ENCODE measurements at regions not wholly inside any gene's neighbourhood (a gene's known extent, or its start where the extent isn't known, plus 50 kb on each side); places are given as distances from the start of the nearest gene placed in this dataset.
"Not testable (repeated sequence)": the region's sequence is repeated elsewhere in the genome, so short reads cannot be mapped to it uniquely, and the experiment has no call there.

- H3K36me3 ChIP-seq (ENCODE audit: control insufficient read depth in 3 of 3, insufficient read depth in 2 of 3, low read depth in 1 of 3, low read length in 3 of 3), result peaks cover 0 to 2% (median 0%) of the 10 kb centered on the region in 3 donors
Observed at GRCh38 chr5:98218838-98219237, 554.6 kb upstream of the RGMB start.

GRCh38 chr5:98227489-98227888, 546.0 kb upstream of the RGMB start:
- no peaks in the 10 kb centered on the region for H3K36me3 ChIP-seq (ENCODE audit: control insufficient read depth in 3 of 3, insufficient read depth in 2 of 3, low read depth in 1 of 3, low read length in 3 of 3)
- H3K4me3 ChIP-seq (ENCODE audit: low read depth in 1 of 3, low read length in 3 of 3), result no peak overlapping the region
- no peak overlapping the region for H3K27ac ChIP-seq (ENCODE audit: low read depth in 1 of 3, low read length in 2 of 3)
- H3K4me1 ChIP-seq (ENCODE audit: control insufficient read depth in 3 of 3, insufficient read depth in 2 of 3, low read depth in 1 of 3, low read length in 2 of 3), result no peaks in the 10 kb centered on the region
- DNase-seq (no peak), FAIRE-seq (no peak)
- no peaks in the 10 kb centered on the region for H3K27me3 ChIP-seq (ENCODE audit: control insufficient read depth in 3 of 3, insufficient read depth in 3 of 3, low read length in 3 of 3)
- peaks cover 0 to 13% of the 10 kb centered on the region in 2 donors for H3K9me3 ChIP-seq (ENCODE audit: control insufficient read depth in 2 of 2, insufficient read depth in 1 of 2, low read depth in 1 of 2, low read length in 1 of 2)

More at GRCh38 chr5:98218838-98219237, 554.6 kb upstream of the RGMB start:
- no peaks in the 10 kb centered on the region for H3K4me1 ChIP-seq (ENCODE audit: control insufficient read depth in 3 of 3, insufficient read depth in 2 of 3, low read depth in 1 of 3, low read length in 2 of 3)
- H3K27me3 ChIP-seq (ENCODE audit: control insufficient read depth in 3 of 3, insufficient read depth in 3 of 3, low read length in 3 of 3), result no peaks in the 10 kb centered on the region
- 71 to 80% (median 72%) methylated on average over 2 of the region's 2 CpGs for WGBS, 3 donors
- no peak overlapping the region for H3K27ac ChIP-seq (ENCODE audit: low read depth in 1 of 3, low read length in 2 of 3)
- no peak overlapping the region for H3K4me3 ChIP-seq (ENCODE audit: low read depth in 1 of 3, low read length in 3 of 3)
- peaks cover 0 to 3% of the 10 kb centered on the region in 2 donors for H3K9me3 ChIP-seq (ENCODE audit: control insufficient read depth in 2 of 2, insufficient read depth in 1 of 2, low read depth in 1 of 2, low read length in 1 of 2)
- no peak for DNase-seq
- FAIRE-seq, result no peak

GRCh38 chr5:98231089-98231488, 542.4 kb upstream of the RGMB start:
- FAIRE-seq, result no peak

GRCh38 chr5:98237794-98238193, 535.7 kb upstream of the RGMB start:
- H3K9me3 ChIP-seq (ENCODE audit: control insufficient read depth in 2 of 2, insufficient read depth in 1 of 2, low read depth in 1 of 2, low read length in 1 of 2); H3K27me3 ChIP-seq (ENCODE audit: control insufficient read depth in 3 of 3, insufficient read depth in 3 of 3, low read length in 3 of 3); H3K36me3 ChIP-seq (ENCODE audit: control insufficient read depth in 3 of 3, insufficient read depth in 2 of 3, low read depth in 1 of 3, low read length in 3 of 3); FAIRE-seq; H3K4me3 ChIP-seq (ENCODE audit: low read depth in 1 of 3, low read length in 3 of 3); H3K4me1 ChIP-seq (ENCODE audit: control insufficient read depth in 3 of 3, insufficient read depth in 2 of 3, low read depth in 1 of 3, low read length in 2 of 3); H3K27ac ChIP-seq (ENCODE audit: low read depth in 1 of 3, low read length in 2 of 3); DNase-seq: not testable (repeated sequence)
- 90 to 95% (median 92%) methylated on average over 5 of the region's 5 CpGs for WGBS, 3 donors

More at GRCh38 chr5:98231089-98231488, 542.4 kb upstream of the RGMB start:
- Histone ChIP-seq H3K9me3 (ENCODE audit: control insufficient read depth in 2 of 2, insufficient read depth in 1 of 2, low read depth in 1 of 2, low read length in 1 of 2) (peaks cover 0 to 16% of the 10 kb centered on the region in 2 donors), H3K4me3 (ENCODE audit: low read depth in 1 of 3, low read length in 3 of 3) (no peak overlapping the region), H3K27ac (ENCODE audit: low read depth in 1 of 3, low read length in 2 of 3) (no peak overlapping the region), H3K36me3 (ENCODE audit: control insufficient read depth in 3 of 3, insufficient read depth in 2 of 3, low read depth in 1 of 3, low read length in 3 of 3) (no peaks in the 10 kb centered on the region), H3K27me3 (ENCODE audit: control insufficient read depth in 3 of 3, insufficient read depth in 3 of 3, low read length in 3 of 3) (no peaks in the 10 kb centered on the region), H3K4me1 (ENCODE audit: control insufficient read depth in 3 of 3, insufficient read depth in 2 of 3, low read depth in 1 of 3, low read length in 2 of 3) (no peaks in the 10 kb centered on the region)
- no peak for DNase-seq
- WGBS, 3 donors, result 71 to 89% (median 72%) methylated on average over 4 of the region's 4 CpGs

- Histone ChIP-seq H3K27me3 (ENCODE audit: control insufficient read depth in 3 of 3, insufficient read depth in 3 of 3, low read length in 3 of 3) (no peaks in the 10 kb centered on the region), H3K4me1 (ENCODE audit: control insufficient read depth in 3 of 3, insufficient read depth in 2 of 3, low read depth in 1 of 3, low read length in 2 of 3) (no peaks in the 10 kb centered on the region), H3K36me3 (ENCODE audit: control insufficient read depth in 3 of 3, insufficient read depth in 2 of 3, low read depth in 1 of 3, low read length in 3 of 3) (no peaks in the 10 kb centered on the region), H3K9me3 (ENCODE audit: control insufficient read depth in 2 of 2, insufficient read depth in 1 of 2, low read depth in 1 of 2, low read length in 1 of 2) (peaks cover 0 to 3% of the 10 kb centered on the region in 2 donors), H3K4me3 (ENCODE audit: low read depth in 1 of 3, low read length in 3 of 3) (no peak overlapping the region), H3K27ac (ENCODE audit: low read depth in 1 of 3, low read length in 2 of 3) (no peak overlapping the region)
- 11 to 40% (median 18%) methylated on average over 1 of the region's 1 CpG for WGBS, 3 donors
- no peak for DNase-seq
- no peak for FAIRE-seq
Observed at GRCh38 chr5:98243972-98244371, 529.5 kb upstream of the RGMB start.

- DNase-seq (no peak), FAIRE-seq (no peak)
- H3K36me3 ChIP-seq (ENCODE audit: control insufficient read depth in 3 of 3, insufficient read depth in 2 of 3, low read depth in 1 of 3, low read length in 3 of 3), result no peaks in the 10 kb centered on the region
- no peaks in the 10 kb centered on the region for H3K9me3 ChIP-seq (ENCODE audit: control insufficient read depth in 2 of 2, insufficient read depth in 1 of 2, low read depth in 1 of 2, low read length in 1 of 2)
- H3K4me1 ChIP-seq (ENCODE audit: control insufficient read depth in 3 of 3, insufficient read depth in 2 of 3, low read depth in 1 of 3, low read length in 2 of 3), result no peaks in the 10 kb centered on the region
- H3K27me3 ChIP-seq (ENCODE audit: control insufficient read depth in 3 of 3, insufficient read depth in 3 of 3, low read length in 3 of 3), result no peaks in the 10 kb centered on the region
- H3K27ac ChIP-seq (ENCODE audit: low read depth in 1 of 3, low read length in 2 of 3), result no peak overlapping the region
- WGBS, 3 donors, result 69 to 85% (median 78%) methylated on average over 2 of the region's 2 CpGs
- no peak overlapping the region for H3K4me3 ChIP-seq (ENCODE audit: low read depth in 1 of 3, low read length in 3 of 3)
Observed at GRCh38 chr5:98248949-98249348, 524.5 kb upstream of the RGMB start.

GRCh38 chr5:98258939-98259338, 514.5 kb upstream of the RGMB start:
- DNase-seq (no peak), FAIRE-seq (no peak)
- no peak overlapping the region for H3K27ac ChIP-seq (ENCODE audit: low read depth in 1 of 3, low read length in 2 of 3)
- no peak overlapping the region for H3K4me3 ChIP-seq (ENCODE audit: low read depth in 1 of 3, low read length in 3 of 3)
- no peaks in the 10 kb centered on the region for H3K36me3 ChIP-seq (ENCODE audit: control insufficient read depth in 3 of 3, insufficient read depth in 2 of 3, low read depth in 1 of 3, low read length in 3 of 3)
- WGBS, 3 donors, result 55 to 67% (median 61%) methylated on average over 3 of the region's 3 CpGs
- no peaks in the 10 kb centered on the region for H3K4me1 ChIP-seq (ENCODE audit: control insufficient read depth in 3 of 3, insufficient read depth in 2 of 3, low read depth in 1 of 3, low read length in 2 of 3)
- no peaks in the 10 kb centered on the region for H3K27me3 ChIP-seq (ENCODE audit: control insufficient read depth in 3 of 3, insufficient read depth in 3 of 3, low read length in 3 of 3)
- H3K9me3 ChIP-seq (ENCODE audit: control insufficient read depth in 2 of 2, insufficient read depth in 1 of 2, low read depth in 1 of 2, low read length in 1 of 2), result no peaks in the 10 kb centered on the region

GRCh38 chr5:98259595-98259994, 513.9 kb upstream of the RGMB start:
- no peaks in the 10 kb centered on the region for H3K4me1 ChIP-seq (ENCODE audit: control insufficient read depth in 3 of 3, insufficient read depth in 2 of 3, low read depth in 1 of 3, low read length in 2 of 3)
- H3K27ac ChIP-seq (ENCODE audit: low read depth in 1 of 3, low read length in 2 of 3), result no peak overlapping the region
- 92 to 98% (median 94%) methylated on average over 3 of the region's 3 CpGs for WGBS, 3 donors
- no peak for DNase-seq
- FAIRE-seq, result no peak
- H3K4me3 ChIP-seq (ENCODE audit: low read depth in 1 of 3, low read length in 3 of 3), result no peak overlapping the region
- no peaks in the 10 kb centered on the region for H3K36me3 ChIP-seq (ENCODE audit: control insufficient read depth in 3 of 3, insufficient read depth in 2 of 3, low read depth in 1 of 3, low read length in 3 of 3)
- no peaks in the 10 kb centered on the region for H3K27me3 ChIP-seq (ENCODE audit: control insufficient read depth in 3 of 3, insufficient read depth in 3 of 3, low read length in 3 of 3)
- no peaks in the 10 kb centered on the region for H3K9me3 ChIP-seq (ENCODE audit: control insufficient read depth in 2 of 2, insufficient read depth in 1 of 2, low read depth in 1 of 2, low read length in 1 of 2)

GRCh38 chr5:98263084-98263483, 510.4 kb upstream of the RGMB start:
- H3K27me3 ChIP-seq (ENCODE audit: control insufficient read depth in 3 of 3, insufficient read depth in 3 of 3, low read length in 3 of 3), result no peaks in the 10 kb centered on the region
- WGBS, 3 donors, result 91 to 94% (median 92%) methylated on average over 2 of the region's 2 CpGs
- H3K4me3 ChIP-seq (ENCODE audit: low read depth in 1 of 3, low read length in 3 of 3), result no peak overlapping the region
- H3K27ac ChIP-seq (ENCODE audit: low read depth in 1 of 3, low read length in 2 of 3), result no peak overlapping the region
- no peaks in the 10 kb centered on the region for H3K9me3 ChIP-seq (ENCODE audit: control insufficient read depth in 2 of 2, insufficient read depth in 1 of 2, low read depth in 1 of 2, low read length in 1 of 2)
- H3K4me1 ChIP-seq (ENCODE audit: control insufficient read depth in 3 of 3, insufficient read depth in 2 of 3, low read depth in 1 of 3, low read length in 2 of 3), result no peaks in the 10 kb centered on the region
- no peaks in the 10 kb centered on the region for H3K36me3 ChIP-seq (ENCODE audit: control insufficient read depth in 3 of 3, insufficient read depth in 2 of 3, low read depth in 1 of 3, low read length in 3 of 3)
- DNase-seq (no peak), FAIRE-seq (no peak)
